H9 (cell line): ENCODE measurements at regions not wholly inside any gene's neighbourhood (a gene's known extent, or its start where the extent isn't known, plus 50 kb on each side); places are given as distances from the start of the nearest gene placed in this dataset.

Source experiments
- DNase-seq: peaks from one replicate; pipeline ENCODE4 v3.0.0-alpha.2; 2017
- H2AFZ ChIP-seq: one replicate; pipeline ENCODE4 v1.6.1; 2013; ENCODE audit warnings: mild to moderate bottlenecking, low read length, control low read depth, moderate library complexity
- H2AK5ac ChIP-seq: 2 replicates; pipeline ENCODE4 v1.6.1; 2013; ENCODE audit warnings: low read length, control low read depth, mixed read lengths; ENCODE audit not compliant: insufficient read length
- H2BK120ac ChIP-seq: one replicate; pipeline ENCODE4 v1.6.1; 2013; ENCODE audit warnings: low read depth, mild to moderate bottlenecking, low read length, control low read depth, inconsistent platforms; ENCODE audit not compliant: poor library complexity, severe bottlenecking
- H2BK12ac ChIP-seq: 2 replicates; pipeline ENCODE4 v1.6.1; 2013; ENCODE audit warnings: low read length, control low read depth, mixed read lengths, low read depth; ENCODE audit not compliant: insufficient read length
- H2BK15ac ChIP-seq: 2 replicates; pipeline ENCODE4 v1.6.1; 2013; ENCODE audit warnings: low read depth, low read length, control low read depth
- H2BK20ac ChIP-seq: one replicate; pipeline ENCODE4 v1.6.1; 2013; ENCODE audit warnings: low read depth, mild to moderate bottlenecking, low read length, control low read depth, inconsistent platforms; ENCODE audit not compliant: poor library complexity, severe bottlenecking
- H2BK5ac ChIP-seq: 2 replicates; pipeline ENCODE4 v1.6.1; 2013; ENCODE audit warnings: low read length, control low read depth, mixed read lengths; ENCODE audit not compliant: insufficient read length
- H3K14ac ChIP-seq: 2 replicates; pipeline ENCODE4 v1.6.1; 2013; ENCODE audit warnings: low read length, control low read depth; ENCODE audit not compliant: insufficient read depth
- H3K18ac ChIP-seq: 2 replicates; pipeline ENCODE4 v1.6.1; 2013; ENCODE audit warnings: low read depth, mild to moderate bottlenecking, mixed read lengths, low read length, control low read depth; ENCODE audit not compliant: insufficient read length
- H3K23ac ChIP-seq: 2 replicates; pipeline ENCODE4 v1.6.1; 2013; ENCODE audit warnings: low read length, control low read depth, mixed read lengths, low read depth; ENCODE audit not compliant: insufficient read length
- H3K23me2 ChIP-seq: 2 replicates; pipeline ENCODE4 v1.6.1; 2013; ENCODE audit warnings: low read depth, mild to moderate bottlenecking, mixed read lengths, low read length, control low read depth; ENCODE audit not compliant: insufficient read length, poor library complexity, severe bottlenecking
- H3K27ac ChIP-seq: 2 replicates; pipeline ENCODE4 v1.5.1; 2013; ENCODE audit warnings: low read length, control low read depth, mixed read lengths, low read depth; ENCODE audit not compliant: insufficient read length
- H3K27me3 ChIP-seq: 2 replicates; pipeline ENCODE4 v1.6.1; 2013; ENCODE audit warnings: low read length, control low read depth, inconsistent platforms; ENCODE audit not compliant: insufficient read depth
- H3K4ac ChIP-seq: 2 replicates; pipeline ENCODE4 v1.6.1; 2013; ENCODE audit warnings: low read depth, mild to moderate bottlenecking, control low read depth, inconsistent platforms, low read length, moderate library complexity
- H3K4me1 ChIP-seq: 2 replicates; pipeline ENCODE4 v1.6.1; 2013; ENCODE audit warnings: low read length, control low read depth, inconsistent platforms; ENCODE audit not compliant: insufficient read depth
- H3K4me2 ChIP-seq: 2 replicates; pipeline ENCODE4 v1.6.1; 2013; ENCODE audit warnings: low read length, control low read depth, mixed read lengths; ENCODE audit not compliant: insufficient read length, insufficient read depth
- H3K56ac ChIP-seq: 2 replicates; pipeline ENCODE4 v1.6.1; 2013; ENCODE audit warnings: low read depth, mild to moderate bottlenecking, mixed read lengths, low read length, control low read depth; ENCODE audit not compliant: insufficient read length
- H3K79me1 ChIP-seq: 2 replicates; pipeline ENCODE4 v1.6.1; 2013; ENCODE audit warnings: low read depth, mild to moderate bottlenecking, moderate library complexity, low read length, control low read depth, inconsistent platforms; ENCODE audit not compliant: insufficient read depth, poor library complexity, severe bottlenecking
- H3K79me2 ChIP-seq: 2 replicates; pipeline ENCODE4 v1.6.1; 2013; ENCODE audit warnings: low read length, control low read depth, inconsistent platforms; ENCODE audit not compliant: insufficient read depth
- H3K9ac ChIP-seq: 2 replicates; pipeline ENCODE4 v1.6.1; 2013; ENCODE audit warnings: low read length, control low read depth, mixed read lengths; ENCODE audit not compliant: insufficient read length; ENCODE audit errors: extremely low read depth
- H3K9me3 ChIP-seq: one replicate; pipeline ENCODE4 v1.6.1; 2013; ENCODE audit warnings: low read depth, low read length, inconsistent platforms; ENCODE audit not compliant: control insufficient read depth
- H3T11ph ChIP-seq: one replicate; pipeline ENCODE4 v1.6.1; 2013; ENCODE audit warnings: mild to moderate bottlenecking, low read length, control low read depth, inconsistent platforms
- H4K20me1 ChIP-seq: one replicate; pipeline ENCODE4 v1.6.1; 2013; ENCODE audit not compliant: control insufficient read depth, insufficient read length, insufficient read depth
- H4K5ac ChIP-seq: 2 replicates; pipeline ENCODE4 v1.6.1; 2013; ENCODE audit warnings: low read depth, mild to moderate bottlenecking, mixed read lengths, low read length, control low read depth; ENCODE audit not compliant: insufficient read length
- H4K8ac ChIP-seq: replicated peaks from 2 replicates; pipeline ENCODE4 v1.6.1; 2013; ENCODE audit warnings: low read length, control low read depth, mixed read lengths, low read depth; ENCODE audit not compliant: insufficient read length
- H4K91ac ChIP-seq: 2 replicates; pipeline ENCODE4 v1.6.1; 2013; ENCODE audit warnings: low read depth, mild to moderate bottlenecking, moderate library complexity, mixed read lengths, low read length, control low read depth; ENCODE audit not compliant: insufficient read length
- H3K27ac Mint-ChIP-seq, 3 experiments: 2 replicates in 2 of 3; 3 replicates in 1 of 3; pipeline ENCODE4 v1.8.0; 2020 to 2021; ENCODE audit warnings: mixed read lengths in 3 of 3, mild to moderate bottlenecking in 1 of 3, moderate library complexity in 1 of 3
- H3K27me3 Mint-ChIP-seq: 2 replicates; pipeline ENCODE4 v1.8.0; 2021; ENCODE audit warnings: low read depth, mild to moderate bottlenecking, moderate library complexity, mixed read lengths
- H3K36me3 Mint-ChIP-seq, 3 experiments: 2 replicates in 2 of 3; 3 replicates in 1 of 3; pipeline ENCODE4 v1.8.0; 2020 to 2021; ENCODE audit warnings: low read depth in 3 of 3, mixed read lengths in 3 of 3; ENCODE audit not compliant: insufficient read depth in 1 of 3
- H3K4me1 Mint-ChIP-seq, 2 experiments: 2 replicates each; pipeline ENCODE4 v1.8.0; 2020; ENCODE audit warnings: mixed read lengths in 2 of 2
- H3K4me3 Mint-ChIP-seq, 2 experiments: 2 replicates in 1 of 2; 3 replicates in 1 of 2; pipeline ENCODE4 v1.8.0; 2020 to 2021; ENCODE audit warnings: mild to moderate bottlenecking in 2 of 2, mixed read lengths in 2 of 2, moderate library complexity in 1 of 2
- H3K9me3 Mint-ChIP-seq, 2 experiments: 2 replicates in 1 of 2; 3 replicates in 1 of 2; pipeline ENCODE4 v1.8.0; 2020; ENCODE audit warnings: mild to moderate bottlenecking in 2 of 2, mixed read lengths in 2 of 2, moderate library complexity in 1 of 2
- CTCF ChIP-seq: fragments of 200-600 bp; sonication (generic); conservative IDR thresholded peaks from 3 replicates; pipeline ENCODE4 v1.8.0; 2021; ENCODE audit warnings: antibody characterized with exemption, mild to moderate bottlenecking
- WGBS: extraction: QIAGEN DNeasy Blood & Tissue Kit; methylation state at CpG from one replicate; pipeline ENCODE4 v1.1.7; 2013; ENCODE audit warnings: missing lambda C conversion rate, low lambda C conversion rate, mixed read lengths; ENCODE audit not compliant: insufficient read length; ENCODE audit errors: extremely low coverage; 5-methylcytosine and 5-hydroxymethylcytosine counted together

GRCh38 chr22:34099278-34099677, 179.0 kb upstream of the LARGE1 start:
- no peaks in the 10 kb centered on the region for H3K9me3 ChIP-seq
- H2AK5ac ChIP-seq = no peak overlapping the region
- H4K20me1 ChIP-seq = no peaks in the 10 kb centered on the region
- H3K18ac ChIP-seq = no peak overlapping the region
- H3K27ac ChIP-seq = no peak overlapping the region
- H2BK20ac ChIP-seq = no peak overlapping the region
- no peak overlapping the region for H3K27ac Mint-ChIP-seq
- H2BK12ac ChIP-seq = no peak overlapping the region
- H2AFZ ChIP-seq = no peak overlapping the region
- no peak overlapping the region for H3K4ac ChIP-seq
- H3K14ac ChIP-seq = no peak overlapping the region
- no peak overlapping the region for H3K4me3 Mint-ChIP-seq
- peaks cover 14% of the 10 kb centered on the region for H3K27me3 Mint-ChIP-seq
- H2BK120ac ChIP-seq = no peak overlapping the region
- H3K4me2 ChIP-seq = no peak overlapping the region
- no peak for DNase-seq
- TF ChIP-seq CTCF = no peak
- H2BK5ac ChIP-seq = no peak overlapping the region
- no peaks in the 10 kb centered on the region for H3K23me2 ChIP-seq
- H4K91ac ChIP-seq = no peak overlapping the region
- H2BK15ac ChIP-seq = no peak overlapping the region
- no peak overlapping the region for H4K8ac ChIP-seq
- H3K9me3 Mint-ChIP-seq = peaks cover 0 to 2% of the 10 kb centered on the region in 2 experiments; a peak in 1 of 5 replicates
- no peak overlapping the region for H3K56ac ChIP-seq
- H4K5ac ChIP-seq = no peak overlapping the region
- no peaks in the 10 kb centered on the region for H3K79me1 ChIP-seq
- no peak overlapping the region for H3T11ph ChIP-seq
- no peaks in the 10 kb centered on the region for H3K27me3 ChIP-seq
- no peak overlapping the region for H3K23ac ChIP-seq
- H3K79me2 ChIP-seq = no peaks in the 10 kb centered on the region
- no peaks in the 10 kb centered on the region; the same call in 1 of the 2 replicates for H3K4me1 ChIP-seq
- peaks cover 8% of the 10 kb centered on the region in 2 experiments; a peak in 3 of 4 replicates for H3K4me1 Mint-ChIP-seq
- no CpG with 5 or more reads among the region's 1 CpG for WGBS
- H3K36me3 Mint-ChIP-seq = no peaks in the 10 kb centered on the region; a peak in 1 of 7 replicates
- no peak overlapping the region for H3K9ac ChIP-seq
